ENCODE measurements at regions not wholly inside any gene's neighbourhood (a gene's known extent, or its start where the extent isn't known, plus 50 kb on each side); places are given as distances from the start of the nearest gene placed in this dataset.
"Not testable (repeated sequence)": the region's sequence is repeated elsewhere in the genome, so short reads cannot be mapped to it uniquely, and the experiment has no call there.

DNA sequence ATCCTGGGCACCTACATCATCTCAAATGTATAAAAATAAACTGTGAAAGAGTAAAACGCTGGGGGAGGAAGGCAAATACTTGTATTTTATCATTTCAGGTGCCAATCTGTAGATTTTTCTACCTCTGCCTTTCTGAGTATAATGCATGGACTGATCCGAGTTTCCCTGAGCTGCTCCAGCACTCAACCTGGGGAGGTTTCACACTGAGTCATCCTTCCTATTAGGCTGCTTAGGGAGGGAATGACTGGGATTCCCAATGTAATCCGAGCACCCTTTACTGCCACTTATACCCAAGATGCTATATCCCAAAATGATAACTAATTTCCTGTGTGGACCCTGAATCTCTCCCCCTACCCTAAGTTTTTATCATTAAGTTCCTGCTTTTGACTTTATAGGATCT, 126.6 kb downstream of the HNRNPD start:
- no peak for DNase-seq

- DNase-seq = no peak
Observed at GRCh38 chr4:82241534-82241933, 132.3 kb downstream of the HNRNPD start.

DNA sequence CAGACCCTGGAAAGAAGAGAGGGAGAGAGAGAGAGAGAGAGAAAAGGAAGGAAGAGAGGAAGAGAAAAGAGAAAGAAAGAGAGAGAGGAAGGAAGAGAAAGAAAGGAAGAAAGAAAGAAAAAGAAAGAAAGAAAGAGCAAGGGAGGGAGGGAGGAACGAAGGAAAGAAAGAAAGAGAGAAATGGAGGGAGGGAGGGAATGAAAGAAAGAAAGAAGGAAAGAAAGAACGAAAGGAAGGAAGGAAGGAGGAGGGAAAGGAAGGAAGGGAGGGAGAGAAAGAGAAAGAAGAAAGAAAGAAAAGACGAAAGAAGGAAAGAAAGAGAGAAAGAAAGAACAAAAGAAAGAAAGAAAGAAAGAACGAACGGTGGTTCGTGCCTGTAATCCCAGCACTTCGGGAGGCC, 133.4 kb downstream of the HNRNPD start:
- no peak for DNase-seq

DNA sequence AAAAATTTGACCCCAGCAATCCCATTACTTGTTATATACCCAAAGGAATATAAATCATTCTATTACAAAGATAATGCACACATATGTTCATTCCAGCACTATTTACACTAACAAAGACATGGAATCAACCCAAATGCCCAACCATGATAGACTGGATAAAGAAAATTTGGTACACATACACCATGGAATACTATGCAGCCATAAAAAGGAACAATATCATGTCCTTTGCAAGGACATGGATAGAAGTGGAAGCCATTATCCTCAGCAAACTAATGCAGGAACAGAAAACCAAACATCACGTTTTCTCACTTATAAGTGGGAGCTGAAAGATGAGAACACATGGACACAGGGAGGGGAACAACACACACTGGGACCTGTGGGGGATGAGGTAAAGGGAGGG, 136.6 kb downstream of the HNRNPD start:
- DNase-seq = not testable (repeated sequence)

DNA sequence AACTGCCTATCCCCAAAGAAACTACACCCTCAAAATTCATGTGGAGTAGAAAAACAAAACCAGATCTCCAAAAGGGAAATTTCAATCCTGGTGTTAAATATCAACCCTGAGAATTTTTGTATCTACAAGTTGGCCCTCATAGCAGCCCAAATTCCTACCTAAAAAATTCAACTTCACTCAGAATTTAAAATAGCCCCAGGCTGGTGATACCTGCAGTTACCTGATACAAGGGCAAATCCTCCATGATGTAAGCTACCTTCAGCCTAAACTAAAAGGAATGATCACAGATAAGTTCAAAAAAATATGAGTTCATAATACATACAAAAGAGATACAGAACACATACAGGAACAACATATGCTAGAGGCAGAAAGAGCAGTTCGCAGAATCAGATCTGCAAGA, 138.4 kb downstream of the HNRNPD start:
- no peak for DNase-seq

GRCh38 chr4:82232891-82233290, 140.9 kb downstream of the HNRNPD start:
- no peak for DNase-seq

GRCh38 chr4:82231806-82232205, 142.0 kb downstream of the HNRNPD start:
- no peak for DNase-seq

DNA sequence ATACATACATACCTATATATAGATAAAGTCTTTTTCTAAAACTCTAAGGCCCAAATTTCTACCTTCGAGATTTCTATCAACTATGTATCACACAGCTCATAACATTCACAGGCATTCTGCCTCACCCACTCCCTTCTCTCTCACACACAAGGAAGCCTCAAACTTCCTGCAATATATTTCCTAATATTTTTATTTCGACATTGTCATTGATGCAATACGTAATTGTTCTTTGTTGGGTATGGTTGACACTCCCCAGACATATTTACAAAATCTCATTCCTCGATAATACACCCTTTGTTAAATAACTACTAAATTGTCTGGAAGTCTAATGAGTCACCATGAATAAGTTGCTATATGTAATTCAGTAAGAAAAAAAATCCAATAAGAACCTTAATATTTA, 143.5 kb downstream of the HNRNPD start:
- DNase-seq = no peak

DNA sequence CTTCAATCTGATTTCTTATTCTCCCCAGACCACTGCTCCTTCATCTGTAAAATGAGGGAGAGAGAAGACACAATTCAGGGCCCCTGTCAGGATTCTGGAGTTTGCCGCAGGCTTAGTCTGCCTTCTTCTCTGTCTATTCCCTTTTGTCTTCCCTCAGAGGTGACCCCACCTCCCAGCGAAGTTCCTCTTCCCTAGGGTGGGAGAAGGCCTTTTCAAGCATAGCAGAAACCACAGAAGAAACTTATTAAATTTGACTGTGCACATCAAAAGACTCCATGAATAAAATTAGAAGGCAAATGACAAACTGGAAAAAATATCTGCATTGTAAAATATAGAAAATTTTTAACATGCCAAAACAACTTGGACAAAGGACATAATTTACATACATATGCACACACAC, 148.8 kb downstream of the HNRNPD start:
- no peak for DNase-seq

DNA sequence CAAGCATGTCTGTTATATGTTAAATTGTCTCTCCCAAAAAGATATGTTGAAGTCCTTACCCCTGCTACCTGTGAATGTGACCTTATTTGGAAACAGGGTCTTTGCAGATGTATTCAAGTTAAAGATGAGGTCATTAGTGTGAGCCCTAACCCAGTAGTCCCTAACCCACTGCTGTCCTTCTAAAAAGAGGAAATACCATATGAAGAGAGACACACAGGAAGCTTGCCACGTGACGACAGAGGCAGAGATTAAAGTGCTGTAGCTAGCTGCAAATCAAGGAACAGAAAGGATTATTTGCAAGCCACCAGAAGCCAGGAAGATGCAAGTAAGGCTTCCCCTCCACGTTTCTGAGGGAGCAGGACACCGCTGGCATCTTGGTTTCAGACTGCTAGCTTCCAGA, 150.1 kb downstream of the HNRNPD start:
- DNase-seq = peak; percentile 26

- no peak for DNase-seq
Observed at GRCh38 chr4:82219346-82219745, 154.4 kb downstream of the HNRNPD start.

- peak; percentile 9 for DNase-seq
Observed at GRCh38 chr4:82217986-82218715, 155.6 kb downstream of the HNRNPD start.

DNA sequence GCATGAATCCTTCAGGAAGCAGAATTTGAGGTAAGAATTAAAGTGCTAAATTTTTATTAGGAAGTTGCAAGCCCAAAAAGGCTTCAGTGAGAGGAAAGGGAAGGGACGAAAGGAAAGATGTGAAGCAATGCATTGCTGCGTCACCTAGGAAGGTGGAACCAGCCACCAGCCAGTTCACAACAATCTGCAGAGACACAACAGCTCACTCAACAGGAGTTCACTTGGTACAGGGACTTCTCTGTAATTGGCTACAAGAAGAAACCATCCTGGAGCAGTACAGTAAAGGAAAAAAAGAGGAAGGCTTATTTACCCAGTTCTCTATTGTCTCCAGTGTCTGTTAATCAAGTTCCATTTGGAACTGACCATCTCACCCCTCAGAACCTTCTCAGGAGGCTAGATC, 157.6 kb downstream of the HNRNPD start:
- DNase-seq = no peak

DNA sequence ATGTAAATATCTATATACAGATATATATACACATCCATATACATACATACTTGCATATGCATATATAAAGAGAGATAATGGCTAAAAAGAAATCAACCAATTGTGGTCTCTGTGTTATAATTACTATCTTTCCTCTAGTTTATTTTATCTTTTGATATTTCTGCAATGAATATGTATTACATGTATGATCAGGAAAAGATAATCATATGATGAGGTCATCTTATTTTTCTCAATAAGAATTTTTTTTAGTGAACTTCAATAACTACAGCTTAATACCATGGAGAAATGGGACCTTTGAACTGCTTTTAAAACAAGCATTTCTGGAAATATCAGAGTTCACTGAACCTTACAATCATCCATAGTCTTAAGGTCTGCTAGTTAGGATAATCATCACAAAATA, 158.0 kb downstream of the HNRNPD start:
- no peak for DNase-seq

DNA sequence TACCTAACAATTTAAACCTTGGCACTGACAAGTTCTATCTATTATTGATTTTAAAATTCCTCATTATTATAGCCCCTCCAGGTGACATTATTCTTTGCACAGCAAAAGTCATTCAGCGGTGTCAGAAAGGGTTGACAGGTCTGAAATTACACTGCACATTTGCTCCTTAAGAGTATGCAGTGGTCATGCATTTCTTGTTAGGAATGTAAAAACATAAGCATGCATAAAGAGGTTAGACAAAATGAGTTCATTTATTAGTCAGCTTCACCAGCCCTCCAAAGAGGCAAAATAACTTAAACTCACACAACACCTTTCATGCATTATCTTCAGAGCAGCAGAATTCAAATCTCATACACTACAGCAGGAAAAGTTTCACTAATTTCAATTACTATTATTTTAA, 158.8 kb downstream of the HNRNPD start:
- no peak for DNase-seq

DNA sequence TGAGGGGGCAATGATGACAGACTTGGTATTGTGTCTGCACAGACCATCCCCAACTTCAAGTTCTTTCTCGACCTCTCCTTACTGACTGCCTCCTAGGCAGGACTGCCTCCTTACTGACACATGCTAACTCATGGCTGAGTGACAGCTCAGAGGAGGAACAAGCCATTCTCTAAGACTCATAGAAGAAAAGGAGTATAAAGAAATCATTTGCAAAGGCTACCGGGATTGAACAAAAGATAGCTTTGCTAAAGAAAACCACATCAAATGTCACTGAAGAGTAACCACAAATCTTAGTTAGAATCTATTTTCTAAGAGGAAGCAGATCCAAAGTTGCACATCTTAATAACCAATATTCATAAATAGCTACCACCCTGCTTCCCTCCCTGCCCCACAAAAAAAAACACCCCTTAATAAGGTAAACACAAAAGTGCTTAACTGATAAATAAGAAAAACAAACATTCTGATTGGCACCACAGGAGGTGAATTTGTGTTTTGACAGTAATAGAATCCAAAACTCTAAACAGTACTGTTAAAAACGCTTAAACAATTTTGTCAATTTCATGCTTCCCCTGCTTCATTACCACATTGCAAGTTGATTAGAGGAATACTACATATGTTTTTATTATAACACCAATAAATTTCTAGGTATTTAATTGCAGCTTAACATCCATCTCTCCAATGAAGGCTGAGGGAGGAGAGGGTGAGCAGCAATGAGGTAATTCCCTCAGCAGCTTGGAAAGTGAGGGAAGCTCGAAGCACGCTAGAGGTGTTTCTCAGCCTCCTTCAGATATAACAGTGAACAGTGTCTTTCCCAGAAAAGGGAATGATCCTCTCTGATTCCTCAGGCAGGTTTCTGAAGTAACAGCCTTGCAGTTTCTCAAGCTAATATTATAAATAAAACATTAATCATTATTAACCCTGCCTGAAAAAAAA, 160.0 kb downstream of the HNRNPD start:
- DNase-seq = peak; percentile 36

- DNase-seq = peak; percentile 54
Observed at GRCh38 chr4:82201805-82202641, 171.8 kb downstream of the HNRNPD start.

GRCh38 chr4:82201303-82201702, 172.5 kb downstream of the HNRNPD start:
- DNase-seq = no peak

- DNase-seq = no peak
Observed at GRCh38 chr4:82200046-82200445, 173.7 kb downstream of the HNRNPD start.

DNA sequence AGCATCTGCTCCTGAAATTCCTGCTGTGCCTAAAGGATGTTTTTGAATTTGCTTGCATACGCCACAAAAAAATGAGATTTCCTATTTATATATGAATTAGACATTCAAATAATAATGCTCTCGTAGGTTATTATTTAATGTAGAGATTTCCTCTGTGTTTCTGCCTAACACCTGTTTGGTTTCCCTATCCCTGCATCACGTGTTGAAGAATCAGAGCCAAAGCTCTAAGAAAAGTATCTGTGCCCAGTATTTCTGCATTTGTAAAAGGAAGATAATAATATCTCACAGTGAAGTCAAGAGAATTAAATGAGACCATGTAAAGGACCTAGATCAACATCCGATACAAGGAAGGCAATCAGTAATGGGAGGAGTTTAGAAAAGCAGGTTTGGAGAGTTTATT, 179.5 kb downstream of the HNRNPD start:
- no peak for DNase-seq

GRCh38 chr4:82192017-82192673, 181.6 kb downstream of the HNRNPD start:
- no peak for DNase-seq

GRCh38 chr4:82181789-82182188, 192.0 kb downstream of the HNRNPD start:
- no peak for DNase-seq

DNA sequence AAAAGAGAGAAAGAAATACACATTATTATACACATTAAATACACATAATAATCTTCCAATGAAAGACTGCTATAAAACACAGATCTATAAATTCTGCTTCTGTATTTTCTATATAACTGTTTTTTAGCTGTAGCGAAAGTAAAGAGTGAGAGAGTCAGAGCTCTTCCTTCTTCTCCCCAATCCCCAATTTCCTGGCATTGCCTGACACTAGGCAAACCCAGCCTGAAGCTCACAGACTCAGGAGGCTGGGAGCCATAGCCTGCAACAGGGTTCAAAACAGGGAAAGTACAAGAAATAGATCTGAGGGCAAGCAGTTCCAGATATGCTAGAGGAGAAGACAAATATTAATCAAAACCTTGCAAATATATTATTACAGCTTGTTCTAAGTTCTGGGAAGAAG, 201.6 kb downstream of the HNRNPD start:
- no peak for DNase-seq

Measured in CD4-positive, alpha-beta T cell treated with Interleukin-12 subunit alpha and Interleukin-12 subunit beta, for 1 hour (primary cell).